Effector CD8-positive, alpha-beta T cell (primary cell): ENCODE measurements at regions not wholly inside any gene's neighbourhood (a gene's known extent, or its start where the extent isn't known, plus 50 kb on each side); places are given as distances from the start of the nearest gene placed in this dataset.

Experiments used
- DNase-seq: peaks from one replicate; lab custom pipeline; 2025; lab: John Stamatoyannopoulos, UW

DNA sequence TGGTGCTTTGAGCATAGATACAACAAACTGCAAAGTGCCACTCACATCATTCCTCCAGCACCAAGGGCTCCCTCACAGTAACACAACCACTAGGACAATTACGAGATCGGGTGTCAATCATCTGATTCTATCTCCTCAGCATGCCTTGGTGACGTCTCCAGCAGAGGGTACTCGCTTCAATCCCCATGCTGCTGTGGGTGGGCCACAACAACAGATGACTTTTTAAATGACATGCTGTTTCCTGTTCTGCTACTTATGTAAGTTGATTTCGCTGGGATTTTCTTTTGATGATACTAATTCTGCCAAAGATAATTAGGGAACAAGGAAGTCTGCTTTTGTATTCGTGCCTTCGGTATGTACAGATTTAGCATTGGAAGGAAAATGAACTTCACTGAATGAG lies 1113.0 kb downstream of the BCL11A start:
- DNase-seq, result no peak

DNA sequence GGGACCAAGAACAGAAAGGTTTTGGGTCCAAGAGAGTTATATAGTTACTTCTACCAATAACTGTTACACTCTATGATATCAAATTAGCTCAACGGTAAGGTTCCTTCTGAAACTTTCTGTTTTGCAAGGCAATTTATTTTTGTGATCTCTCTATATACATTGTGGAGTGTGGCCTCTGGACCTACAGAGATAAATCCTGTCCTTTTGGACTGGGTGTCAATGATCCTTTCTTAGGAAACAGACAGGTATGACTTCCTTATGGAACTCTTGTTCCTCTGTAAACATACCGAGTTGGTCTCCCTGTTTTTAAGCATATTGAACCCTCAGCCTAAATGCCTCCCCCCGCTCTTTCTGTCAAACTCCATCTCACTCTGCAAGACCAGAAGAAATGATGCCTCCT lies 1117.8 kb downstream of the BCL11A start:
- DNase-seq, result no peak

- no peak for DNase-seq
Observed at GRCh38 chr2:59428940-59429339, 1124.5 kb downstream of the BCL11A start.

- no peak for DNase-seq
Observed at GRCh38 chr2:59427980-59428379, 1125.5 kb downstream of the BCL11A start.

DNA sequence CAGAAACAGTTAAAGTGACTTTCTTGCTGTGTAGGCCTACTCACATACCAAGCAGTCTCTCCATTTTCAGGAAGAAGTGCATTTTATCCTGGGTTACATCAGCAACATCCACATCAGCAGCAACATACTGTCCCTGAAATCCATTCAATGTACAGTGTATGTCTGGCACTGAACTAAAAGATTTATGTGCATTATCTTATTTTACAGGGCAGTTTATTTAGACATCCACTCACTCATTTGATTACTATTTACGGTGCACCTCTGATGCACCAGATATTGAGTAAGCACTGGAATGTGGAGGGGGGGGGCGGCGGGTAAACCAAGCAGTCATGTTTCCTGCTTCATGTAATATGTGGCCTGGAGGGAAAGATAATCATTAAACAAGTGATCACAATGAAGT lies 1128.2 kb downstream of the BCL11A start:
- DNase-seq, result no peak

GRCh38 chr2:59413751-59414570 lies 1139.5 kb downstream of the BCL11A start:
- no peak for DNase-seq

GRCh38 chr2:59399126-59399525 lies 1154.3 kb downstream of the BCL11A start:
- DNase-seq, result no peak

GRCh38 chr2:59398081-59398480 lies 1155.4 kb downstream of the BCL11A start:
- DNase-seq, result no peak

GRCh38 chr2:59395119-59395518 lies 1154.0 kb upstream of the FANCL start:
- DNase-seq, result no peak

DNA sequence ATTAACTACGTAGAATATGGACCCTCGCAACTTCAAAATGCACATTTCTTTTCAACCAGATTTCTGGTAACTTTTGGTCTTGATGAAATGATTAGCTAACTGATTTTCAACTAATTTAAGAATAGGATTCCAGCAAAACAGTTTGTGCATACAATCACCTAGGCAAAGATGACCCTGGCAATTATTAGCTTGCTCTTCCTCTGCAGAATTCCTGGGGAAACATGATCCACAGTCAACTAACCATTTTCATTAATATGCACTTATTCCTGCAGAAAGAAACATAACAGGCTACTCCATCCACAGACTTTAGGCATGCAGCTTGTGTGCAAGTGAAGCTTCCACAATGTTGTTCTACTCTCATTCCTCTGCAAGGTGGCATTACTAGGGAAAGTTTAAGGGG lies 1150.8 kb upstream of the FANCL start:
- DNase-seq, result no peak

- DNase-seq, result no peak
Observed at GRCh38 chr2:59390581-59390980, 1149.5 kb upstream of the FANCL start.

GRCh38 chr2:59389240-59389639 lies 1148.1 kb upstream of the FANCL start:
- no peak for DNase-seq

DNA sequence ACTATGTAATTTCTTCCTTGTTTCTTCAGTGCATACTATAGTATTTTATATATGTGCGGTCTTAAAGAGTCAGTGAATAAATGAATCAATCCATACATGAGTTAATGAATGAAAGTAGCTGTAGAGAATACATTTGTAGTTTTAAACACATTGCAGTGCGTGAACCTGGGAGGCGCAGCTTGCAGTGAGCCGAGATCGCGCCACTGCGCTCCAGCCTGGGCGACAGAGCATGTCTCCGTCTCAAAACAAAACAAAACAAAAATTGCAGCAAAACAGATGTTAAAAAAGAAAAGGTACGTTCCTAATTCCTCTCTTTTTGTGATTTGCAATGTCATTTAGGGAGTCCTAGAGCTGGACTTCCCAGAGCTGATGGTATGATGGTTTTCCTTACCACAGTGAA lies 1144.8 kb upstream of the FANCL start:
- no peak for DNase-seq

- DNase-seq, result no peak
Observed at GRCh38 chr2:59383473-59383872, 1142.3 kb upstream of the FANCL start.

- DNase-seq, result no peak
Observed at GRCh38 chr2:59378127-59378526, 1137.0 kb upstream of the FANCL start.

- no peak for DNase-seq
Observed at GRCh38 chr2:59366288-59366687, 1125.2 kb upstream of the FANCL start.

GRCh38 chr2:59354498-59354897 lies 1113.4 kb upstream of the FANCL start:
- DNase-seq, result no peak

DNA sequence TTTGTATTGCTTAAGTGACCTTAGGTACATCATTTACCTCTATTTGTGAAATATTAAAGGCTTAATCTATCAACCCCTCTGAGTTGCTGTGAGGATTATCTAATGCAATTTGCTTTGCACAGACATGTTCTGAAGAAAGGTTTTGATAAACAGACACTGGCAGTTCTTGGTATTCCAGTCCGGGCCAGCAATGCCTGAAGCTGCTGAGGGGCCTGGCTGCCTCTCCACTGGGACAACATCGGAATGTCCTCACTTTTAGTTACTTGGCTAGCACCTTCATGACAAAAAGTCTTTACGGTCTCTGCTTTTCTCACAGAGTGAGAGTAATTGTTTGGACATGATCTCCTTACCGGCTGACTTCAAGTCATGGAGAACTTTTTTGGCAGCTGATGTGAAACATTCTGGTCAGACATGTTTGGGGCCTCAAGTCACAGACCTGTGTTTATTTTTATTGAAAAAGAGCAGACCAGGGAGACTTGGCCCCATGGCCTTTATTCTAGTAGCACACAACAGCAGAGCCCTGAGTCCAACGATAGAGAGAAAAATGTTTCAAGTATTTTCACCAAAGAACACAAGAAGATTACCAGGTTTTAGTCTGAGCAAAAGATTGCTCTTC lies 1112.3 kb upstream of the FANCL start:
- no peak for DNase-seq

DNA sequence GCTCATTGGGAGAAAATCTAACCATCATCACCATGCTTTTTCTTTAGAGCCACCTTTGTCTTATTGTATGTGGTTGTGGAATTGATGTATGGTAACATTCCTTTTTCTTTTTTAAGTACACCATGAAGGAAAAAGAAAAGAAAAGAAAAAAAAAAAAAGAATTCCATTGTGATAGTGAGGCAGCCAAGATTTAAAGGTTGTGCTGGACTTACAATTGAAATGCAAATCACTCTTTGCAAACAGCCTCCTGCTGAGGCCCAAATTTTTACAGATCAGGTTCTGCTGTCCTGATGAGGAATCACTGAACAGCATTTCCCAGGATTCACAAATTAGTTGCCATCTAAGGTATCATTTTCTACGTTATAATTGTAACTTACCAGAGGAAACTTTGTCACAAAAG lies 1101.0 kb upstream of the FANCL start:
- DNase-seq, result no peak

DNA sequence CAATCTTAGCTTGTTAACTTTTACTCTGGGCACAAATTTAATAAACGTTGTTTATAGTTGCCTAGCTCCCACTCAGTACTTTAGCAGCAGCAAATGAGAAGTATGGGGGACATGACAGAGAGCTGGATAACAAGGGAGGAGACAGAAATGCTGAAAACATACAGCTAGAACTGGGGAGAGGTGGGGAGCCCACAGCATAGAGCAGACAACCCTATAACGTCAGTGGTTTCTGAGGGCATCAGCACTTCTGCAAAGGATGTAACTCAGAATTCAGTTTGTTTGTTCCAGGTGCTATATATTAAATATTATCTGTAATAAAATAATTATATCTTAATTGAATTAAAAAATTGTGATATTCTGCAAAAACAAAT lies 1098.7 kb upstream of the FANCL start:
- no peak for DNase-seq

GRCh38 chr2:59339121-59339836 lies 1098.2 kb upstream of the FANCL start:
- no peak for DNase-seq

- no peak for DNase-seq
Observed at GRCh38 chr2:59333007-59333406, 1091.9 kb upstream of the FANCL start.
